Tibial artery (tissue), 4 donors: ENCODE measurements at regions not wholly inside any gene's neighbourhood (a gene's known extent, or its start where the extent isn't known, plus 50 kb on each side); places are given as distances from the start of the nearest gene placed in this dataset.
A peak's percentile ranks its signal among the peaks of the same experiment; 100 is the strongest.

Experiments used
- DNase-seq, 2 donors: peaks; one replicate each; pipeline ENCODE4 v3.0.0-alpha.2; 2019
- H3K27ac ChIP-seq, 2 donors: fragments of 200-600 bp; sonication (generic) in 1 of 2; 1 replicate in 1 of 2; 2 replicates in 1 of 2; pipeline ENCODE4 v1.5.1; 2018 to 2019; ENCODE audit warnings: mild to moderate bottlenecking in 1 of 2
- H3K27me3 ChIP-seq, 2 donors: fragments of 200-600 bp; sonication (generic) in 1 of 2; one replicate each; pipeline versions ENCODE4 v1.5.1 to v1.6.0; 2016 to 2019
- H3K36me3 ChIP-seq, 3 donors: fragments of 200-600 bp; sonication (generic) in 2 of 3; one replicate each; pipeline ENCODE4 v1.5.1; 2016 to 2019; ENCODE audit warnings: mild to moderate bottlenecking in 2 of 3
- H3K4me1 ChIP-seq, 4 donors: fragments of 200-600 bp; sonication (generic) in 2 of 4; 1 replicate in 3 of 4; 2 replicates in 1 of 4; pipeline ENCODE4 v1.5.1; 2016 to 2019
- H3K4me3 ChIP-seq, 2 donors: fragments of 200-600 bp; sonication (generic) in 1 of 2; 1 replicate in 1 of 2; 2 replicates in 1 of 2; pipeline ENCODE4 v1.5.1; 2018 to 2019; ENCODE audit warnings: mild to moderate bottlenecking in 2 of 2
- H3K9me3 ChIP-seq, 3 donors: fragments of 200-600 bp; sonication (generic) in 1 of 3; one replicate each; pipeline ENCODE4 v1.5.1; 2016 to 2019
- intact Hi-C: fragments of 100-400 bp; cut with DNase I; formaldehyde crosslinking; loops from one replicate; pipeline ENCODE4 v1.15.0; 2023; ENCODE audit warnings: low total_unique reads
- TF ChIP-seq, protein P1 (sequence below), 2 experiments: fragments of 200-600 bp in 1 of 2; fragments of 450-650 bp in 1 of 2; IDR thresholded peaks; one replicate each; pipeline ENCODE4 v1.5.1; 2017 to 2019; ENCODE audit warnings: antibody characterized with exemption in 2 of 2, mild to moderate bottlenecking in 1 of 2, moderate library complexity in 1 of 2

GRCh38 chr20:50277460-50278376 is 87.1 kb downstream of the CEBPB start:
- peak in 1 of 2 donors; percentile 65 for DNase-seq
- H3K27ac ChIP-seq, result peak overlapping the region; percentile 65 to 72
- H3K36me3 ChIP-seq, result no peaks in the 10 kb centered on the region
- H3K9me3 ChIP-seq, result no peaks in the 10 kb centered on the region
- TF ChIP-seq, protein P1, sequence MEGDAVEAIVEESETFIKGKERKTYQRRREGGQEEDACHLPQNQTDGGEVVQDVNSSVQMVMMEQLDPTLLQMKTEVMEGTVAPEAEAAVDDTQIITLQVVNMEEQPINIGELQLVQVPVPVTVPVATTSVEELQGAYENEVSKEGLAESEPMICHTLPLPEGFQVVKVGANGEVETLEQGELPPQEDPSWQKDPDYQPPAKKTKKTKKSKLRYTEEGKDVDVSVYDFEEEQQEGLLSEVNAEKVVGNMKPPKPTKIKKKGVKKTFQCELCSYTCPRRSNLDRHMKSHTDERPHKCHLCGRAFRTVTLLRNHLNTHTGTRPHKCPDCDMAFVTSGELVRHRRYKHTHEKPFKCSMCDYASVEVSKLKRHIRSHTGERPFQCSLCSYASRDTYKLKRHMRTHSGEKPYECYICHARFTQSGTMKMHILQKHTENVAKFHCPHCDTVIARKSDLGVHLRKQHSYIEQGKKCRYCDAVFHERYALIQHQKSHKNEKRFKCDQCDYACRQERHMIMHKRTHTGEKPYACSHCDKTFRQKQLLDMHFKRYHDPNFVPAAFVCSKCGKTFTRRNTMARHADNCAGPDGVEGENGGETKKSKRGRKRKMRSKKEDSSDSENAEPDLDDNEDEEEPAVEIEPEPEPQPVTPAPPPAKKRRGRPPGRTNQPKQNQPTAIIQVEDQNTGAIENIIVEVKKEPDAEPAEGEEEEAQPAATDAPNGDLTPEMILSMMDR (IDR thresholded peaks at IDR 0.05), result no peak
- no peak overlapping the region for H3K4me3 ChIP-seq
- intact Hi-C loops, result loop anchor here (5.0 kb wide), 1 partner anchor 45 kb away; no protein-coding TSS in a partner anchor
- no peaks in the 10 kb centered on the region for H3K27me3 ChIP-seq
- peaks cover 0 to 37% (median 27%) of the 10 kb centered on the region in 4 donors for H3K4me1 ChIP-seq

- H3K4me3 ChIP-seq, result no peak overlapping the region
- no peaks in the 10 kb centered on the region for H3K27me3 ChIP-seq
- TF ChIP-seq, protein P1 (IDR thresholded peaks at IDR 0.05), result no peak
- H3K4me1 ChIP-seq, result peaks cover 0 to 40% (median 31%) of the 10 kb centered on the region in 4 donors
- no peaks in the 10 kb centered on the region for H3K36me3 ChIP-seq
- peak in 1 of 2 donors; percentile 70 for DNase-seq
- no peaks in the 10 kb centered on the region for H3K9me3 ChIP-seq
- intact Hi-C loops, result loop anchor here (5.0 kb wide), 1 partner anchor 46 kb away; no protein-coding TSS in a partner anchor
- peak overlapping the region; percentile 65 to 72 for H3K27ac ChIP-seq
Measured at GRCh38 chr20:50278377-50278683, 87.7 kb downstream of the CEBPB start.

DNA sequence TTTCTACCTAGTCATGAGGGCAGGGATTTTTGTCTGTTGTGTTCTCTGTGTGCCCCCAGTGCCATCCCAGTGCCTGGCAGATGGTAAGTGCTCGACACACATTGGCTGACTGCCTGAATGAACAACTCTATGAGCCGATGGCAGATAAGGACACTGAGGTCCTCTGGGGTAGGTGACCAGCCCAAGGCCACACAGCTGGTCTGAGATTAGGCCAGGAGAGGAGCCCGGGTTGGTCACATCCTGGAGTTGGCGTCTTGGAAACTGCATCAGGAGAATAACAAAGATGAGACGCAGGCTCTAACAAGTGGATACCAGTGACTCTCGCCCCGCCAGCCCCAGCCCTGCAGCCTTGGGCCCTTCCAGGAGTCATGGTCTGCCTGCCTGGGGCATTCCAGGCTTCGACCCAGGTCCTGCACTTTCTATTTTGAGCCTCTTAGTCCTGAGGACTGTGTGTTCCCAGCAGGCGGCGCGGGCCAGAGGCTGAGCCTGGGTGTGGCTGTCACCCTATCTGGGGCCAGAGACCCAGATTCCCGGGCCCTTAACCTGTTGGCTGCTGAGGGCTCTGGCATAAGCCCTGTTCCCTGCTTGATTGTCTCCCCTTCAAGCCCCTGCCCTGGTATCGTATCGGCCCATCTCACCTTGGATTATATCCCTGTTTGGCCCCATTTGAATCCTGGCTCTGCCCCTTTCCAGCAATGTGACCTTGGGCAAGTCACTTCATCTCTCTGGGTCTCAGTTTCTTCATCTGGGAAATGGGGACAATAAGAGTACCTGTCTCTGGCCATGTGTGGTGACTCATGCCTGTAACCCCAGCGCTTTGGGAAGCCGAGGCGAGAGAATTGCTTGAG is 88.3 kb downstream of the CEBPB start:
- H3K9me3 ChIP-seq, result no peaks in the 10 kb centered on the region
- H3K27me3 ChIP-seq, result no peaks in the 10 kb centered on the region
- peak overlapping the region; percentile 65 to 72 for H3K27ac ChIP-seq
- TF ChIP-seq, protein P1 (IDR thresholded peaks at IDR 0.05), result peak; percentile 60 to 66
- intact Hi-C loops, result loop anchor here (5.0 kb wide), 1 partner anchor 47 kb away; no protein-coding TSS in a partner anchor
- no peaks in the 10 kb centered on the region for H3K36me3 ChIP-seq
- peaks cover 0 to 45% (median 34%) of the 10 kb centered on the region in 4 donors for H3K4me1 ChIP-seq
- H3K4me3 ChIP-seq, result no peak overlapping the region
- peak; percentile 86 to 96 for DNase-seq

DNA sequence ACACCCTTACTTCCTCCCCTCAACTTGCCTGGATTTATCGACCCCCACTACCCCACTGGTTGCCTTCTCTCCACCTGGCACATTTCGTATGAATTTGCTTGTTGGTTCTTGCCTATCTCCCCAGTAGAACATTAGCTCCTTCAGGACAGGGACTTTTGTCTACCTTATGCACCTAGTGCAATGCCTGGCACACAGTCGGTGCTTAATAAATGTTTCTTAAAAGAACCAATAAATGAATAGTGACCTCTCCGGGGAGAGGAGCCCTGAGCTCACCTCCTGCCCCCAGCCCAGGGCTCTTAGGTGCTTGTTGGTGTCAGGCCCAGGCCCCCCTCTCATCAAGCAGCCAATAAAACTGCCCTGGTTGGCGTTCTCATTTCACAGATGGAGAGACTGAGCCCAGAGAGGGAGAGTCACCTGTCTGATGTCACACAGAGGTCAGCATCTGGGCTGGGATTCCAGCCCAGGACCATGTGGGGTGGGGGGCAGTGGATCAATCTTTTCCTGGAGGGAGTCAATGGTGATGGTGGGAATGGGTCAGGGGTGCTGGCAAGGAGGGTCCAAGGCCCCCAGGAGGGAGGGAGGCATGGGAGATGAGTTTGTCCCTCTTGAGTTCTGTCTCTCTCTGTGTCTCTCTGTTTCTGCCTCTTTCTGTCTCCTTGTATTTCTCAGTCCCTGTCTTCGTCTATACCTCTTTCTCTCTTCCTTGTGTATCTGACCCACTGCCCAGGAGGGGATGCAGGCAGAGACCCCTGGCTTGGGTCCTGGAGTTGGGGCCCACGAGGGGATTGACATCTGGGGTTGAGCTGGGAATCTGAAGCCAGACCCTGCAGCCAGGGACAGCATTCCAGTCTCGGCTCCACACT is 89.6 kb downstream of the CEBPB start:
- H3K4me1 ChIP-seq, result peaks cover 7 to 59% (median 47%) of the 10 kb centered on the region in 4 donors
- peak overlapping the region; percentile 45 to 65 for H3K27ac ChIP-seq
- no peak overlapping the region for H3K4me3 ChIP-seq
- H3K9me3 ChIP-seq, result no peaks in the 10 kb centered on the region
- H3K36me3 ChIP-seq, result no peaks in the 10 kb centered on the region
- TF ChIP-seq, protein P1 (IDR thresholded peaks at IDR 0.05), result no peak
- H3K27me3 ChIP-seq, result no peaks in the 10 kb centered on the region
- DNase-seq, result no peak
- intact Hi-C loops, result loop anchor here (5.0 kb wide), 1 partner anchor 48 kb away; no protein-coding TSS in a partner anchor
